ENCODE measurements at regions not wholly inside any gene's neighbourhood (a gene's known extent, or its start where the extent isn't known, plus 50 kb on each side); places are given as distances from the start of the nearest gene placed in this dataset.

DNA sequence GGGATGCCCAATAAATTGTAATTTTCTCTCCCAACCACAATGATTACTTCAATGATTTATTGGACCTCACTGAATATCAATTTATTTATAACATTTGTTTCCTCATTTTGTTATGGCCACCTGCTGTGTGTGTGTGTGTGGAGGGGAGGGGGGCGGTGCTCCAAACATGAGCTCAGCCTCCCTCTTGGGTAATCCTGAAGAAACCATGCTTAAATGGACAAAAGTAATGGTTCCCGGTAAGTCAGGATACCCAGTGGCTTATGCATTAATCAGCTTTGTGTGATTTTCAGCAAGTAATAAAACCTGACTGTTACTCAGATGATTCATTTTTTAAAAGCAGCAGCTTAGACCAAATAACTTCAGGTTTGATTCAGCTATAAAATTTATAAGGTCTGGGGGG is 495.1 kb upstream of the MEX3C start:
- intact Hi-C loops (cut with DNase I; ENCODE audit: low total_unique reads): no loop called here
- no peaks in the 10 kb centered on the region for H3K27me3 ChIP-seq
- no peaks in the 10 kb centered on the region for H3K4me1 ChIP-seq
- no peak overlapping the region for H3K27ac ChIP-seq
- TF ChIP-seq POLR2A (IDR thresholded peaks at IDR 0.05): no peak
- TF ChIP-seq, protein P1, sequence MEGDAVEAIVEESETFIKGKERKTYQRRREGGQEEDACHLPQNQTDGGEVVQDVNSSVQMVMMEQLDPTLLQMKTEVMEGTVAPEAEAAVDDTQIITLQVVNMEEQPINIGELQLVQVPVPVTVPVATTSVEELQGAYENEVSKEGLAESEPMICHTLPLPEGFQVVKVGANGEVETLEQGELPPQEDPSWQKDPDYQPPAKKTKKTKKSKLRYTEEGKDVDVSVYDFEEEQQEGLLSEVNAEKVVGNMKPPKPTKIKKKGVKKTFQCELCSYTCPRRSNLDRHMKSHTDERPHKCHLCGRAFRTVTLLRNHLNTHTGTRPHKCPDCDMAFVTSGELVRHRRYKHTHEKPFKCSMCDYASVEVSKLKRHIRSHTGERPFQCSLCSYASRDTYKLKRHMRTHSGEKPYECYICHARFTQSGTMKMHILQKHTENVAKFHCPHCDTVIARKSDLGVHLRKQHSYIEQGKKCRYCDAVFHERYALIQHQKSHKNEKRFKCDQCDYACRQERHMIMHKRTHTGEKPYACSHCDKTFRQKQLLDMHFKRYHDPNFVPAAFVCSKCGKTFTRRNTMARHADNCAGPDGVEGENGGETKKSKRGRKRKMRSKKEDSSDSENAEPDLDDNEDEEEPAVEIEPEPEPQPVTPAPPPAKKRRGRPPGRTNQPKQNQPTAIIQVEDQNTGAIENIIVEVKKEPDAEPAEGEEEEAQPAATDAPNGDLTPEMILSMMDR (IDR thresholded peaks at IDR 0.05): no peak
- DNase-seq: no peak
- H3K36me3 ChIP-seq: no peaks in the 10 kb centered on the region
- H3K9me3 ChIP-seq: no peaks in the 10 kb centered on the region
- H3K4me3 ChIP-seq: no peak overlapping the region

DNA sequence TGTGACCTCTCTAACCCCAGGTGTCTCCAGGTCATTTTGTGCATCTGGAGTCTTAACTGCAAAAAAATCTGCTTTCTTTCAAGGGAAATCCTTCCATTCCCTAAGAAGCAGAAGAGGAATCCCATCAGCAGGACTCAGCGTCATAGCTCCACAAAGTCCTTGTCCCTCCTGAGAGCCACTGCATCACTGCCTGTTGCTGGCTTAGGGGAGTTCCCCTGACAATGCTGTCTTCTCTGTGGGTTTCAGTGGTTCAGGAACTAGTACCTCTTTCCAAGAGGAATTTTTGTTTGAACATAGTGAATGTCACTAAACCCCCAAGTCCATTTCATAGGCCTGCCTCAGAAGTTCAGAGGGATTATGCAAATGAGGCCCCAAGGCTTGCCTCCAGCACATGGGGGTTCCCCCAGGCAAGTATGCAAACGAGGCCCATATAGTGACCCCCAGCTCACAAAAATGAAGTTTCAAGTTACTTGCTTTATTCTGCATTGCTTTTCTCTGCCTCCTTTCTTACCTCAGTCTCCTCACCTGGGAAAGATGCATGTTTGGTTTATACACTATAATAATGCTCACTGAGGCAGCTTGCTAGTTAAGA is 513.9 kb upstream of the MEX3C start:
- Histone ChIP-seq H3K27ac (no peak overlapping the region), H3K9me3 (no peaks in the 10 kb centered on the region), H3K36me3 (no peaks in the 10 kb centered on the region), H3K4me3 (no peak overlapping the region), H3K27me3 (no peaks in the 10 kb centered on the region), H3K4me1 (no peaks in the 10 kb centered on the region)
- no peak for TF ChIP-seq POLR2A (IDR thresholded peaks at IDR 0.05)
- TF ChIP-seq, protein P1 (IDR thresholded peaks at IDR 0.05): no peak
- DNase-seq: no peak
- intact Hi-C loops (cut with DNase I; ENCODE audit: low total_unique reads): no loop called here

DNA sequence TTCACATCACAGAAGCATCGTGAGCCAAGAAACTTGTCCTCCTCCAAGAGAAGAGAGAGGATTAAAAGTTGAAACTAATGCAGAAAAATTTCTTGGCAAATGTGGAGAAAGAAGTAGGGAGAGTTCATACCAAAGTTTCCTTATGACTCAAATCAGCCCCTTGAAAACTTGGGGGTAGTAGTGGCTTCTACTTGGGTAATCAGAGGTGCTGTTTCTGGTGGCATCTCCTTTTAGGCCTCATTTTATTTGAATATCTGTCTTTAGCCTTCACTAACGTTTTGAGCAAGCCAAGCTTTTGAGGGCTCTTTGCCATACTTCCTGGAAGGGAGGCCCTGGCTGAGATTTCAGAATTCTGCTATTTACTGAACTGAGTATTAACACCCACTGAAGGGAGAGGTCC is 515.3 kb upstream of the MEX3C start:
- Histone ChIP-seq H3K36me3 (no peaks in the 10 kb centered on the region), H3K4me3 (no peak overlapping the region), H3K27me3 (no peaks in the 10 kb centered on the region), H3K4me1 (no peaks in the 10 kb centered on the region), H3K9me3 (no peaks in the 10 kb centered on the region), H3K27ac (no peak overlapping the region)
- intact Hi-C loops (cut with DNase I; ENCODE audit: low total_unique reads): no loop called here
- TF ChIP-seq, protein P1 (IDR thresholded peaks at IDR 0.05): no peak
- no peak for TF ChIP-seq POLR2A (IDR thresholded peaks at IDR 0.05)
- DNase-seq: no peak

DNA sequence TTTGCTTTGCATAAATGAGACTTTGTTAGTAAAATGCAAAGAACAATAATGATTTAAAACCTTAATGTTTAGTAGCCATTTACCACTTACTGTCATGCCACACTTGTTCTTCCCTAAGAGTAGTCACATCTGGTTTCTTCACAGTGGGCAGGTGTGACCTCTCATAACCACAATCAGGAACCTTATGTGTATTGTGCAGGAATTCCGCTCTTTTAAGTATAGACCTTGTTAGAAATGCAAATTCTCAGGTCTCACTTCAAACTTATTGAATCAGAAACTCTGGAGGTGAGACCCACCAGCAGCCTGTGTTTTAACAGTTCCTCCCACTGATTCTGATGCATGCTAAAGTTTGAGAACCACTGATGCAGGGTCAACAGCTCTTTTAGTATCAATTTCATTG is 518.8 kb upstream of the MEX3C start:
- Histone ChIP-seq H3K4me1 (no peaks in the 10 kb centered on the region), H3K36me3 (no peaks in the 10 kb centered on the region), H3K9me3 (no peaks in the 10 kb centered on the region), H3K27ac (no peak overlapping the region), H3K27me3 (no peaks in the 10 kb centered on the region), H3K4me3 (no peak overlapping the region)
- no peak for TF ChIP-seq POLR2A (IDR thresholded peaks at IDR 0.05)
- TF ChIP-seq, protein P1 (IDR thresholded peaks at IDR 0.05): no peak
- intact Hi-C loops (cut with DNase I; ENCODE audit: low total_unique reads): no loop called here
- no peak for DNase-seq

DNA sequence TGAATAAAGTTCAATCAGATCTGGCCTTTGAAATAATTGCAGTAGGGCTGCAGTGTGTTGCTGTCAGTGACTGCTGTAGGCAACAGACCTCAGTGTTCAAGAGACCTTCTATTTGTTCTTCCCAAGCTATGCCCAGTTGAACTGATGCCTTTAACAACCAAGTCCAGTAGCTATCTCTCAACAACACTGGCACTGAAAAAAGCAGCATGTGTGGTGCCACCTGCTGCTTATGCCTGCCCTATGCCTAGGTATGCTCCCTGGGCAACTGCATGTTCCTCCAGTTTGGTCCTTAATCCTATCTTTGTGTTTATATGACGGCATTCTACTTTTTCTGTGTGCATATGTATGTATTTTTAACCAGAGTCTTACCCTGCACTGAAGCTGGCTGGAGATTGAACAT is 523.9 kb upstream of the MEX3C start:
- no peaks in the 10 kb centered on the region for H3K27me3 ChIP-seq
- no peaks in the 10 kb centered on the region for H3K36me3 ChIP-seq
- intact Hi-C loops (cut with DNase I; ENCODE audit: low total_unique reads): no loop called here
- H3K4me1 ChIP-seq: no peaks in the 10 kb centered on the region
- no peak for DNase-seq
- no peaks in the 10 kb centered on the region for H3K9me3 ChIP-seq
- no peak overlapping the region for H3K4me3 ChIP-seq
- H3K27ac ChIP-seq: no peak overlapping the region
- no peak for TF ChIP-seq POLR2A (IDR thresholded peaks at IDR 0.05)
- TF ChIP-seq, protein P1 (IDR thresholded peaks at IDR 0.05): no peak

All from uterus (tissue), 3 donors.